Ascending aorta (tissue), 2 donors: ENCODE measurements at regions not wholly inside any gene's neighbourhood (a gene's known extent, or its start where the extent isn't known, plus 50 kb on each side); places are given as distances from the start of the nearest gene placed in this dataset.
"Not testable (repeated sequence)": the region's sequence is repeated elsewhere in the genome, so short reads cannot be mapped to it uniquely, and the experiment has no call there.

Experiments used
- DNase-seq, 2 donors: peaks; one replicate each; pipeline ENCODE4 v3.0.0-alpha.2; 2019; ENCODE audit warnings: low spot score in 2 of 2
- H3K27ac ChIP-seq, 2 donors: fragments of 200-600 bp; sonication (generic); one replicate each; pipeline ENCODE4 v1.5.1; 2016 to 2017; ENCODE audit warnings: mild to moderate bottlenecking in 1 of 2
- H3K27me3 ChIP-seq: fragments of 200-600 bp; sonication (generic); one replicate; pipeline ENCODE4 v1.5.1; 2017
- H3K36me3 ChIP-seq, 2 donors: fragments of 200-600 bp; sonication (generic); one replicate each; pipeline ENCODE4 v1.5.1; 2016
- H3K4me1 ChIP-seq, 2 donors: fragments of 200-600 bp; sonication (generic); one replicate each; pipeline ENCODE4 v1.5.1; 2016 to 2017; ENCODE audit warnings: mild to moderate bottlenecking in 1 of 2
- H3K4me3 ChIP-seq, 2 donors: fragments of 200-600 bp; sonication (generic); one replicate each; pipeline ENCODE4 v1.5.1; 2016 to 2017; ENCODE audit warnings: mild to moderate bottlenecking in 1 of 2
- H3K9me3 ChIP-seq, 2 donors: fragments of 200-600 bp; sonication (generic); one replicate each; pipeline ENCODE4 v1.5.1; 2016
- CTCF ChIP-seq, 3 experiments: fragments of 200-600 bp in 2 of 3; fragments of 450-650 bp in 1 of 3; sonication (generic) in 2 of 3; IDR thresholded peaks; one replicate each; pipeline ENCODE4 v1.5.1; 2016 to 2019; ENCODE audit warnings: antibody characterized with exemption in 3 of 3, mild to moderate bottlenecking in 1 of 3, moderate library complexity in 1 of 3
- intact Hi-C: fragments of 100-400 bp; cut with DNase I; formaldehyde crosslinking; loops from one replicate; pipeline ENCODE4 v1.15.1; 2023

DNA sequence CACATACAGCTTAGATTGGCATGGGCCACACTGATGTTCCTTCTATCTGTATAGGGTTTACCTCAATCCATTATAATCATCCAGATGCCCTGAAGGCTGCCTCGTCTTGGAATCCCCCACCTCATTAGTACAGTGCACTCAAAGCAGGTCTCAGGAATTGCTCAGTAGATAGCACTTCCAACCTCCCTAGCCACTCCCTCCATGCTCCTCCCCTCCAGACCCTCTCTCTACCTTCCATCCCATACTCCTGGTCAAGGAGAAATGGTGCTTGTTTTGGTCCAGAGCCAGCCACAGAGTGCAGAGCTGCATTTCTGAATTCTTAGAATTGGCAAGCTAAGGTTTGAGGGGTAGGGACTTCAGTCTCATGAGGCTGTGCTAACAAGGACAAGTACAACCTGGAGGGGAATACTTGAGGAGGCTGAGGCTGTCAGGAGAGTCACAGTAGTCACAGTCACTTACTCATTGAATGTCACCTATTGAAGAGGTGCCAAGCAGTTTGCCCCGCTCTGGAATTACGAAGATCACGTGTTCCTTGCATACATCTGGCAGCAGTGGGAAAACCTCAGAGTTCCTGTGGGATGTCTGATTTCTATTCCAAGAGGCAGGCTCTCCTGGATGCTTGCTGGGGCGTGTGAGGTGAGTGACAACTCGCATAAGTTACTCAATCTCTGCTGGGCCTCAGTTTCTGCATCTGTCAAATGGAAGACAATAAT lies 60.7 kb upstream of the ZNF746 start:
- Histone ChIP-seq H3K4me1 (no peaks in the 10 kb centered on the region), H3K27me3 (no peaks in the 10 kb centered on the region), H3K27ac (no peak overlapping the region)

GRCh38 chr7:149556525-149556924 lies 58.9 kb upstream of the ZNF746 start:
- H3K27me3 ChIP-seq, intact Hi-C loops, H3K4me1 ChIP-seq, H3K4me3 ChIP-seq, H3K27ac ChIP-seq, DNase-seq, H3K9me3 ChIP-seq: not testable (repeated sequence)
- H3K36me3 ChIP-seq: peaks cover 26 to 45% of the 10 kb centered on the region in 2 donors

More for the DNA sequence above, 60.7 kb upstream of the ZNF746 start:
- no peaks in the 10 kb centered on the region for H3K9me3 ChIP-seq
- TF ChIP-seq CTCF (IDR thresholded peaks at IDR 0.05): no peak
- intact Hi-C loops: no loop called here
- H3K4me3 ChIP-seq: no peak overlapping the region
- H3K36me3 ChIP-seq: peaks cover 17 to 30% of the 10 kb centered on the region in 2 donors
- peak in 1 of 2 donors; percentile 31 for DNase-seq

GRCh38 chr7:149554821-149555220 lies 57.2 kb upstream of the ZNF746 start:
- intact Hi-C loops, H3K4me1 ChIP-seq: not testable (repeated sequence)
- peaks cover 33 to 53% of the 10 kb centered on the region in 2 donors for H3K36me3 ChIP-seq

GRCh38 chr7:149553991-149554390 lies 56.4 kb upstream of the ZNF746 start:
- DNase-seq, H3K4me3 ChIP-seq, H3K9me3 ChIP-seq, H3K27me3 ChIP-seq, intact Hi-C loops, H3K4me1 ChIP-seq, H3K27ac ChIP-seq: not testable (repeated sequence)
- peaks cover 37 to 60% of the 10 kb centered on the region in 2 donors for H3K36me3 ChIP-seq

More at GRCh38 chr7:149554821-149555220, 57.2 kb upstream of the ZNF746 start:
- H3K4me3 ChIP-seq, H3K9me3 ChIP-seq, H3K27me3 ChIP-seq, DNase-seq, H3K27ac ChIP-seq: not testable (repeated sequence)

DNA sequence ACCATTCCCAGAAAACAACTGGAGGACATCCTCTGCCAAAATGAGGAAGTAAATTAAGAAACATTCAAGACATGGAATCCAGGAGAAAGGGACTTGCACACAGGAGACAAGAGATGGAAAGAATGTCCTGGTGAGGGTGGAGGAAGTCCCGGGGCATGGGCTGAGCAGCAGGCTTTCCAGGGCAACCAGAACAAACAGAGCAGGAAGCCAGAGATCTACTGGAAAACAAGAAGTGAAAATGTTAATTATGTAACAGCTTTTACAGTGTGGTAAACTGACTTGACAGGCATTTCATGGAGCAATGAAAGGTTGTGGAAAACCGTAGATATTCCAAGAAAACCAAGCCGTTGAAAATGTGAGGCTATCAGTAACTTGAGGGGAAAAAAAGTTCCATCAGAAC lies 55.2 kb upstream of the ZNF746 start:
- no peak for DNase-seq
- Histone ChIP-seq H3K36me3 (peaks cover 42 to 65% of the 10 kb centered on the region in 2 donors), H3K27me3 (no peaks in the 10 kb centered on the region), H3K4me3 (no peak overlapping the region), H3K9me3 (no peaks in the 10 kb centered on the region), H3K27ac (no peak overlapping the region), H3K4me1 (no peaks in the 10 kb centered on the region)
- intact Hi-C loops: no loop called here
- no peak for TF ChIP-seq CTCF (IDR thresholded peaks at IDR 0.05)
